ENCODE measurements at regions not wholly inside any gene's neighbourhood (a gene's known extent, or its start where the extent isn't known, plus 50 kb on each side); places are given as distances from the start of the nearest gene placed in this dataset.

DNA sequence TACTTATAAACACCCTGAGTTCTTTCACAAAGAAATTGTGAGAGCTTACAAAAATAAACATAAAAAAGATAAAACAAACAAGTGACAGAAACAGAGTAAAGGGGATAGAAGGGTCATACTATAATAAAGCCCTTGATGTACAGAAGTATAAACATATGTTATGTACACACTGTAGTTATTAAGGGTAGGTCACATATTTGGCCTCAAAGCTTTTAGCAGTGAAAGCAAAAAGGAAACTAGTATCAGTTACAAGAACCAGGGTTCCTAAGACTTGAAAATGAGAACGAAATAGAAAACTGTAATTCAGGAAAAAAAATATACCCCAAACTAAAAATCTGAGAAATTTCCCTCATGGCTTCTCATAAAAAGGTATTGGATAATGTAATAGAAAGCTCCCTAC is 380.6 kb downstream of the HDGFL1 start:
- intact Hi-C loops (cut with DNase I): no loop called here
- H3K27ac ChIP-seq: no peak overlapping the region
- H3K27me3 ChIP-seq: no peaks in the 10 kb centered on the region
- H3K9ac ChIP-seq (ENCODE audit: low read depth in 2 of 2, low read length in 2 of 2): no peak overlapping the region
- H3K9me3 ChIP-seq: no peaks in the 10 kb centered on the region
- TF ChIP-seq, protein P1, sequence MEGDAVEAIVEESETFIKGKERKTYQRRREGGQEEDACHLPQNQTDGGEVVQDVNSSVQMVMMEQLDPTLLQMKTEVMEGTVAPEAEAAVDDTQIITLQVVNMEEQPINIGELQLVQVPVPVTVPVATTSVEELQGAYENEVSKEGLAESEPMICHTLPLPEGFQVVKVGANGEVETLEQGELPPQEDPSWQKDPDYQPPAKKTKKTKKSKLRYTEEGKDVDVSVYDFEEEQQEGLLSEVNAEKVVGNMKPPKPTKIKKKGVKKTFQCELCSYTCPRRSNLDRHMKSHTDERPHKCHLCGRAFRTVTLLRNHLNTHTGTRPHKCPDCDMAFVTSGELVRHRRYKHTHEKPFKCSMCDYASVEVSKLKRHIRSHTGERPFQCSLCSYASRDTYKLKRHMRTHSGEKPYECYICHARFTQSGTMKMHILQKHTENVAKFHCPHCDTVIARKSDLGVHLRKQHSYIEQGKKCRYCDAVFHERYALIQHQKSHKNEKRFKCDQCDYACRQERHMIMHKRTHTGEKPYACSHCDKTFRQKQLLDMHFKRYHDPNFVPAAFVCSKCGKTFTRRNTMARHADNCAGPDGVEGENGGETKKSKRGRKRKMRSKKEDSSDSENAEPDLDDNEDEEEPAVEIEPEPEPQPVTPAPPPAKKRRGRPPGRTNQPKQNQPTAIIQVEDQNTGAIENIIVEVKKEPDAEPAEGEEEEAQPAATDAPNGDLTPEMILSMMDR (IDR thresholded peaks at IDR 0.05): no peak
- no peak overlapping the region for H3K4me3 ChIP-seq
- no peak for DNase-seq
- H3K4me1 ChIP-seq: no peaks in the 10 kb centered on the region
- H3K36me3 ChIP-seq: no peaks in the 10 kb centered on the region

DNA sequence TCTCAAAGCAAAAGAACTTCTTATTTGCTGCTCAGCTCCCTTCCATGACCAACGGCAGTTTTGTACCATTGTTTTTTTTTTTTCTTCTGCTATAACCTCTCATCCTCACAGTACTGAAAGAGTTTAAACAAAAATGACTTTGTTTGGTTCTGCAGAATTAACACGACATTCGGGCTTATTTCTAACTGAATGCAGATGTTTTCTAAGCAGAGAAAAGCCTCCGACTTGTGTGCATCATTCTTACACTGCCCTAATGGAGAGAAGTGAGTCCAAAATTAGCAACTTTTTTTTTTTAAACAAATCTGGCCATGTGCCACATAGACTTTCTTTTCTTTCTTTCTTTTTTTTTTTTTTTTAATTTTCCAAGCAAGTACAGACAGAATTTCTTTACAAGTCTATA is 382.7 kb downstream of the HDGFL1 start:
- DNase-seq: no peak
- H3K27ac ChIP-seq: no peak overlapping the region
- no peaks in the 10 kb centered on the region for H3K36me3 ChIP-seq
- H3K4me1 ChIP-seq: no peaks in the 10 kb centered on the region
- no peaks in the 10 kb centered on the region for H3K27me3 ChIP-seq
- H3K9me3 ChIP-seq: no peaks in the 10 kb centered on the region
- intact Hi-C loops (cut with DNase I): no loop called here
- H3K4me3 ChIP-seq: no peak overlapping the region
- H3K9ac ChIP-seq (ENCODE audit: low read depth in 2 of 2, low read length in 2 of 2): no peak overlapping the region
- TF ChIP-seq, protein P1 (IDR thresholded peaks at IDR 0.05): no peak

DNA sequence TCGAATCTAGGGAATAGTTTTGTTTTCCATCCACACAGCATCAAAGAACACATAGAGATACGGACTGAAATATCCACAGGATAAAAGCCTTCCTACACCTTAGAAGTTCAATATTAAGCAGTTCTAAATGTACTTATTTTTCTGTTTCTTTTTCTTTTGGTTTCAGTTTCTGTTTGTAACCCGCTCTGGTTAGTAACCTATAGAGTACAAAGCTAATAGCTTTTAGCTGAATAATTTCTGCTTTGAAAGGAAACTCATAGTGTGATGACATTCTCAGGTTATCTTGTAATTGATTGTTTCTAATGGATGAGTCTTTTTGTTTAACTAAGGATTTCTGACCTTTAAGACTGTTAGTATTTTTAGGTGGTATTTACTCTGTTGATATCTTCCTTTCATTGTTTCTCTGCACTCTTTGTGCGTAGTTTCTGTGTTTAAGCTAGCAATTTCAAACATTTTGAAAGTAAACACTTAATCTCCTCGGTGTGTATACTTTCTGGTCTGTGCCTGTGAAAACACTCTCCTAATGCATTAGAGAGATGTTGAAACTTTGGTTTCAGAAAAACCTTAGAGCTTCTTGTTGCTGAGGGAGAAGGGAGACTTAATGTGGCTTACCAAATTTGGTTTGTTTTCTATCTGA is 385.5 kb downstream of the HDGFL1 start:
- Histone ChIP-seq H3K36me3 (no peaks in the 10 kb centered on the region), H3K9ac (ENCODE audit: low read depth in 2 of 2, low read length in 2 of 2) (no peak overlapping the region), H3K27me3 (no peaks in the 10 kb centered on the region), H3K9me3 (no peaks in the 10 kb centered on the region), H3K27ac (no peak overlapping the region), H3K4me1 (no peaks in the 10 kb centered on the region), H3K4me3 (no peak overlapping the region)
- intact Hi-C loops (cut with DNase I): no loop called here
- TF ChIP-seq, protein P1 (IDR thresholded peaks at IDR 0.05): no peak
- no peak for DNase-seq

DNA sequence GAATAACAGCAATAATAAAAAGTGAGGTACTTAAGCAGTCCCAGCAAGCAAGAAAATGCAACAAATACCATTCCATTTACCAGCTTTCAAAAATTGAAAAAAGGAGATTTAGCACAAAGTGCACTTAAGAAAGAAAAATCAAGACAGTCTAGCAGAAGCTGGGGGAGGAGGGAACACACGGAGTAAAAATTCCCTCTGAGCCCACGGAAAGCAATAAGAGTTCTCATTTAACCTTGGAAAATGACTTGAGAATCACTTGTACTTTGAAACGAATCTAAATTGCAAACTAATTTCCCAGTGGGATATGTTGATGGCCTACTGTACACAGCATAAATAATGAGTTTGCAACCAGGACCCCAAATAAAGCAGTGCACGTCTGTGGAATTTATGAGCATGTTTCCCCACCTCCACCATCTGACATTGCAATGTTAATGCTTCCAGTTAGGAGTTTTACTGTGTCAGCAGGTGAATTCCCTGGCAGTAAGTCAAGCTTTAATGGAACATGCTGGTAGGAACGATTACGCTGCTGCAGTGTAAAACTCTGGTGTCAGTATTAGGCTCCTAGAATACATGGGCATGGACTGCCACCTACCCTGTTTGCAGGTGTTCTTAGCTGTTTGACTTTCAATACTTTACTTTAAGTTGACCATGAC is 386.8 kb downstream of the HDGFL1 start:
- DNase-seq: no peak
- H3K4me1 ChIP-seq: no peaks in the 10 kb centered on the region
- H3K27me3 ChIP-seq: no peaks in the 10 kb centered on the region
- H3K36me3 ChIP-seq: no peaks in the 10 kb centered on the region
- H3K9ac ChIP-seq (ENCODE audit: low read depth in 2 of 2, low read length in 2 of 2): no peak overlapping the region
- H3K27ac ChIP-seq: no peak overlapping the region
- no peaks in the 10 kb centered on the region for H3K9me3 ChIP-seq
- intact Hi-C loops (cut with DNase I): no loop called here
- TF ChIP-seq, protein P1 (IDR thresholded peaks at IDR 0.05): no peak
- H3K4me3 ChIP-seq: no peak overlapping the region

- no peaks in the 10 kb centered on the region for H3K4me1 ChIP-seq
- no peaks in the 10 kb centered on the region for H3K27me3 ChIP-seq
- TF ChIP-seq, protein P1 (IDR thresholded peaks at IDR 0.05): no peak
- H3K9me3 ChIP-seq: no peaks in the 10 kb centered on the region
- H3K27ac ChIP-seq: no peak overlapping the region
- H3K4me3 ChIP-seq: no peak overlapping the region
- H3K36me3 ChIP-seq: no peaks in the 10 kb centered on the region
- no peak for DNase-seq
- H3K9ac ChIP-seq (ENCODE audit: low read depth in 2 of 2, low read length in 2 of 2): no peak overlapping the region
- intact Hi-C loops (cut with DNase I): no loop called here
These were observed 389.3 kb downstream of the HDGFL1 start for GRCh38 chr6:22958677-22959076.
